ENCODE measurements at regions not wholly inside any gene's neighbourhood (a gene's known extent, or its start where the extent isn't known, plus 50 kb on each side); places are given as distances from the start of the nearest gene placed in this dataset.
"Not testable (repeated sequence)": the region's sequence is repeated elsewhere in the genome, so short reads cannot be mapped to it uniquely, and the experiment has no call there.

DNA sequence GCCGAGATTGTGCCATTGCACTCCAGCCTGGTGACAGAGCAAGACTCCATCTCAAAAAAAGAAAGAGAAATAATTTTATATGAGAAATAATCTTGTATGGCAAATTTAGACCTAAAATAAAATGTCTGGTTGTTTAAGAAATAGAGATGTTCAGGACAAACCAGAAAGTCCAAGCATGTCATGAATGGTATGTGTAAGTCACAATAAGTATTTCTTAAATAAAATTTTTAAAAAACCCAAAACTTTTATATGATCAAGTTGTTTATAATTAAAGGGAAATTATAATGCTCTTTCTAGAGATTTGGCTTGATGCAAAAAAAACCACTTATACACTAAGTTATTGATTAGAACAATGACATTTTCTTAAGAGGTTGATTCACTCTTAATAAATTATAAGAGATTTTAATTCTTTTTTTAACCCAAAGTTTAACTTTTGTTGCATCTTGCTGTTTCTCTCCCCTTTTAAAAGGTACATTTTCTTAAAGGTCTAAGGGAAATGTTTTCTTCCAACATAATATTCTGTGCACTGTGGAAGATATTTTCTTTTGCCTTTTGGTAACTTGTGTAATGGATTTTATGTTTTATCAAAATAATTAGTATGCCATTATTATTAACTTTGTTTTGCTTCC lies 105.7 kb downstream of the RTP4 start:
- TF ChIP-seq, protein P1, sequence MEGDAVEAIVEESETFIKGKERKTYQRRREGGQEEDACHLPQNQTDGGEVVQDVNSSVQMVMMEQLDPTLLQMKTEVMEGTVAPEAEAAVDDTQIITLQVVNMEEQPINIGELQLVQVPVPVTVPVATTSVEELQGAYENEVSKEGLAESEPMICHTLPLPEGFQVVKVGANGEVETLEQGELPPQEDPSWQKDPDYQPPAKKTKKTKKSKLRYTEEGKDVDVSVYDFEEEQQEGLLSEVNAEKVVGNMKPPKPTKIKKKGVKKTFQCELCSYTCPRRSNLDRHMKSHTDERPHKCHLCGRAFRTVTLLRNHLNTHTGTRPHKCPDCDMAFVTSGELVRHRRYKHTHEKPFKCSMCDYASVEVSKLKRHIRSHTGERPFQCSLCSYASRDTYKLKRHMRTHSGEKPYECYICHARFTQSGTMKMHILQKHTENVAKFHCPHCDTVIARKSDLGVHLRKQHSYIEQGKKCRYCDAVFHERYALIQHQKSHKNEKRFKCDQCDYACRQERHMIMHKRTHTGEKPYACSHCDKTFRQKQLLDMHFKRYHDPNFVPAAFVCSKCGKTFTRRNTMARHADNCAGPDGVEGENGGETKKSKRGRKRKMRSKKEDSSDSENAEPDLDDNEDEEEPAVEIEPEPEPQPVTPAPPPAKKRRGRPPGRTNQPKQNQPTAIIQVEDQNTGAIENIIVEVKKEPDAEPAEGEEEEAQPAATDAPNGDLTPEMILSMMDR (IDR thresholded peaks at IDR 0.05) = no peak
- TF ChIP-seq POLR2A (IDR thresholded peaks at IDR 0.05) = no peak
- Histone ChIP-seq H3K27me3 (no peaks in the 10 kb centered on the region), H3K27ac (no peak overlapping the region), H3K4me3 (no peak overlapping the region), H3K36me3 (ENCODE audit: low read depth, missing control alignments) (no peaks in the 10 kb centered on the region), H3K9me3 (no peaks in the 10 kb centered on the region), H3K4me1 (no peaks in the 10 kb centered on the region)
- WGBS, 2 donors = 87 to 94% methylated on average over 1 of the region's 1 CpG
- intact Hi-C loops (cut with DNase I; ENCODE audit: low total_unique reads) = no loop called here
- no peak for DNase-seq

DNA sequence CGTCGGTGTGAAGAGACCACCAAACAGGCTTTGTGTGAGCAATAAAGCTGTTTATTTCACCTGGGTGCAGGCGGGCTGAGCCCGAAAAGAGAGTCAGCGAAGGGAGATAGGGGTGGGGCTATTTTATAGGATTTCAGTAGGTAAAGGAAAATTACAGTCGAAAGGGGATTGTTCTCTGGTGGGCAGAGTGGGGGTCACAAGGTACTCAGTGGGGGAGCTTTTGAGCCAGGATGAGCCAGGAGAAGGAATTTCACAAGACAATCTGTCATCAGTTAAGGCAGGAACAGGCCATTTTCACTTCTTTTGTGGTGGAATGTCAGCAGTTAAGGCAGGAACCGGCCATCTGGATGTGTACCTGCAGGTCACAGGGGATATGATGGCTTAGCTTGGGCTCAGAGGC lies 98.1 kb downstream of the RTP4 start:
- DNase-seq; H3K9me3 ChIP-seq; intact Hi-C loops (cut with DNase I; ENCODE audit: low total_unique reads); H3K4me3 ChIP-seq; H3K36me3 ChIP-seq (ENCODE audit: low read depth, missing control alignments); H3K27me3 ChIP-seq; H3K4me1 ChIP-seq; H3K27ac ChIP-seq: not testable (repeated sequence)
- WGBS, 2 donors = 89 to 91% methylated on average over 7 of the region's 7 CpGs

DNA sequence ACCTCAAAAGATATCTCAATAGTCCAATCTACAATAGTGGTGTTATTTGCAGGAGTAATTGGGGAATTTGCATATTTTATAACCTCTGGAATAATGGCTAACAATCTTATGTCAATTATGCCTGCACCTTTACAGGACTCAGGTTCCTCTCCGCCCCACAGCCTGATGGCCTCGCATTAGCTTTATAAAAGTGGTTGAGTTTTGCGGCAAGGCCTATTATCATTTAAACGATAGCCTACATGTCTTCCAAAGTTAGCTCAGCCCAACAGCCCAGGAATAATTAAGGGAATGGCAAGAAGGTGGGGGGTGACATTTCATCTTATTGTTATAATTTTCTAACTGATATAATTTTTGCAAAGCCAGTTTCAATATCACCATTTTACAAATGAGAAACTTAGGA lies 97.3 kb downstream of the RTP4 start:
- no peak for DNase-seq
- intact Hi-C loops (cut with DNase I; ENCODE audit: low total_unique reads) = no loop called here
- no peaks in the 10 kb centered on the region for H3K9me3 ChIP-seq
- H3K27me3 ChIP-seq = no peaks in the 10 kb centered on the region
- TF ChIP-seq, protein P1 (IDR thresholded peaks at IDR 0.05) = no peak
- no peak for TF ChIP-seq POLR2A (IDR thresholded peaks at IDR 0.05)
- no peak overlapping the region for H3K4me3 ChIP-seq
- no peaks in the 10 kb centered on the region for H3K36me3 ChIP-seq (ENCODE audit: low read depth, missing control alignments)
- no peaks in the 10 kb centered on the region for H3K4me1 ChIP-seq
- no peak overlapping the region for H3K27ac ChIP-seq
- 81 to 86% methylated on average over 4 of the region's 4 CpGs for WGBS, 2 donors

DNA sequence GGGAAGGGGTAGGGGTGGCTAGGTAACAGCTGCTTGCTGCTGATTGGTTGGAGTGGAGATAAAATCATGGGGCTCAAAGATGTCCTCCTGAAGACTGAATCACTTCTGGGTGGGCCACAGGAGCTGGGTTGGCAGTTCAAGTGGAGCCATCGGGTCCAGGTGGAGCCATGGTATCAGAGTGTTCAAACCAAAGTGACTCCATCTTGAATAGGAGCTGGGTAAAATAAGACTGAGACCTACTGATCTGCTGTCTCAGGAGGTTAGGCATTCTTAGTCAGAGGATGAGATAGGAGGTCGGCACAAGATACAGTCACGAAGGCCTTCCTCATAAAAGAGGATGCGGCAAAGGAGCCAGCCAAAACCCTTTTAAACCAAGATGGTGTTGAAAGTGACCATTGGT lies 96.5 kb downstream of the RTP4 start:
- H3K4me3 ChIP-seq = no peak overlapping the region
- intact Hi-C loops (cut with DNase I; ENCODE audit: low total_unique reads) = no loop called here
- no peaks in the 10 kb centered on the region for H3K9me3 ChIP-seq
- TF ChIP-seq, protein P1 (IDR thresholded peaks at IDR 0.05) = no peak
- TF ChIP-seq POLR2A (IDR thresholded peaks at IDR 0.05) = no peak
- no peak overlapping the region for H3K27ac ChIP-seq
- no peaks in the 10 kb centered on the region for H3K36me3 ChIP-seq (ENCODE audit: low read depth, missing control alignments)
- DNase-seq = no peak
- H3K4me1 ChIP-seq = no peaks in the 10 kb centered on the region
- WGBS, 2 donors = 91 to 94% methylated on average over 4 of the region's 4 CpGs
- no peaks in the 10 kb centered on the region for H3K27me3 ChIP-seq

DNA sequence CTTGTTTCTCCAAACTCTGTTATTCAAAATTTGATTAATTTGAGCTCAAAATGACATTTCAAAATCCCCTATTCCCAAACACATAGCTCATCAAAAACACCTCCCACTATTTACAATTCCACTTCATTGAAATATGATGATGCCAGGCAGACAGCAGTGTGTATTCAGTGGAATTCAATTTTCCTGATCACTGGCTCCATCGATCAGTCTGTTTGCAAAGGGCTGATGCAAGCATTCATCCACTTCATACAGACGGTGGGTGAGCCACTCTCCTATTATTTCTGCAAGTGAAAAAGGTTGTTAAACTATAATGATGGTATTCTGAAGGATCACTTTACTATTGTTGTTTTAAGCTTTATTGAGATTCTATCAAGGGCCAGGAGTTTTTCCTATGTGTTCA lies 90.7 kb downstream of the RTP4 start:
- Histone ChIP-seq H3K27ac (no peak overlapping the region), H3K36me3 (ENCODE audit: low read depth, missing control alignments) (no peaks in the 10 kb centered on the region), H3K27me3 (no peaks in the 10 kb centered on the region), H3K9me3 (no peaks in the 10 kb centered on the region), H3K4me3 (no peak overlapping the region), H3K4me1 (no peaks in the 10 kb centered on the region)
- no peak for DNase-seq
- intact Hi-C loops (cut with DNase I; ENCODE audit: low total_unique reads) = no loop called here
- TF ChIP-seq POLR2A (IDR thresholded peaks at IDR 0.05) = no peak
- TF ChIP-seq, protein P1 (IDR thresholded peaks at IDR 0.05) = no peak
- 93 to 96% methylated on average over 2 of the region's 2 CpGs for WGBS, 2 donors

Data from testis (tissue), 2 donors.